Kidney epithelial cell (primary cell): ENCODE measurements at regions not wholly inside any gene's neighbourhood (a gene's known extent, or its start where the extent isn't known, plus 50 kb on each side); places are given as distances from the start of the nearest gene placed in this dataset.

ENCODE experiments used
- DNase-seq: peaks from one replicate; pipeline ENCODE4 v3.0.0-alpha.2; 2010; ENCODE audit warnings: low read depth
- H3K27me3 ChIP-seq: 2 replicates; pipeline ENCODE4 v1.6.0; 2011; ENCODE audit warnings: low read length; ENCODE audit not compliant: control insufficient read depth, insufficient read depth
- H3K36me3 ChIP-seq: 2 replicates; pipeline ENCODE4 v1.5.1; 2011; ENCODE audit warnings: low read length; ENCODE audit not compliant: control insufficient read depth, insufficient read depth
- H3K4me3 ChIP-seq: 2 replicates; pipeline ENCODE4 v1.5.1; 2011; ENCODE audit warnings: low read depth, mild to moderate bottlenecking, control low read depth, low read length
- CTCF ChIP-seq: IDR thresholded peaks from 2 replicates; pipeline ENCODE4 v1.5.1; 2011; ENCODE audit warnings: mild to moderate bottlenecking, moderate library complexity, low read length, control low read depth, inconsistent platforms; ENCODE audit not compliant: insufficient read depth, poor library complexity, severe bottlenecking

DNA sequence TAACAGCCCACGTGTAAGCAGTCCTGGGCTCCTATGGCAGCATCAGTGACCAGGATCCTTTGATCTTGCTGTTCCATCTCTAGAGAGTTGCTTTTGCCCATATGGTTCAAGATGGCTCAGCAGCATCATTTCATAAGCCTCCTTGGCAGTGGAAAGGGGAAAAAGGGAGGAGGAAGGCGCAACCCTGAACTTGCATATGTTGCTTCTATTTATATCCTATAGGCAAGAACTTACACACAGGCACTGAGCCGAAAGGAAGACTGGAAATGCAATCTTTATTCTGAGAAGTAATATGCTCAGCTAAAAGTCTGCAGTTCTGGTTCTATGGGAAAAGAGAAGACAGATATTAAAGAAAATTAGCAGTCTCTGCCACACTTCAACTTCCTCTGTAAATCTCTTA, 167.7 kb upstream of the PLXNC1 start:
- TF ChIP-seq CTCF, result no peak
- no peak overlapping the region for H3K4me3 ChIP-seq
- H3K36me3 ChIP-seq, result no peaks in the 10 kb centered on the region
- no peak for DNase-seq
- no peaks in the 10 kb centered on the region for H3K27me3 ChIP-seq

DNA sequence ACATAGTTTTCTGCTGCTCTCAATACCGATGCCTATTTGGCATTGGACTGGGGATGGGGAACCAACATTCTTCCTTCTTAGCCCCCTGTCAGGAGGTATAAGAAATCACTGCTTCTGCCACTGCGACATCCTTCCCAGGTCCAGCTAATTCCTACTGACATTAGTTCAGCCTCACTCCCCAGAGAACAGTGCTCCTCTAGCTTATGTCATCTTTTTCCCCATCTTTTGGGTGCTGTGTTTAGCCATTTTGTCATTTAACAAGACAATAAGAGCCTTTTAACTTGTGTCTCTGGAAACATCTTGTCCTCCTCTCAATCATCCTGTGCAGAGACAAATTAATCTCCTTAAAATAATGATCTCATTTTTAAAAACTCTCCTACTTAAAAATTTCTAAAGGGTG, 167.0 kb upstream of the PLXNC1 start:
- DNase-seq, result no peak
- Histone ChIP-seq H3K4me3 (no peak overlapping the region), H3K36me3 (no peaks in the 10 kb centered on the region), H3K27me3 (no peaks in the 10 kb centered on the region)
- no peak for TF ChIP-seq CTCF

GRCh38 chr12:93982771-93983315, 165.5 kb upstream of the PLXNC1 start:
- H3K27me3 ChIP-seq, result no peaks in the 10 kb centered on the region
- H3K36me3 ChIP-seq, result no peaks in the 10 kb centered on the region
- no peak overlapping the region for H3K4me3 ChIP-seq
- no peak for TF ChIP-seq CTCF
- peak; percentile 7 for DNase-seq

DNA sequence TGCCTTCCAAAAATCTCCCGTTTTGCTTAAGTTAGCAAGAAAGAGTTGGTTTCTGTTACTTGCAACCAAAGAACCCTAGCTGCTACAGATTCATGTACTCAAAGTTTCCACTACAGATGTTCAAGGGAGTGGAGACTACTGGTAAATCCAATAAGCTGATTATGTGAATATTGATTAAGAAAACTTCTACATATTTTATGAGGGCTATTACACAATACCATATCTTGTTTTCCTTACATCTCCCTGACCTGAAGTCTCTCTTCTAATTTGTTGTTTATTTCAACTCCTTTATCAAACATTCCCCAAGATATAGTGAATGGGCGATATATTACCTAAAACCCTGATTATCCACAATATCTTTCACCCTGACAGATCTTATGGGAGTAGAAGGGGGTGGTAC, 164.4 kb upstream of the PLXNC1 start:
- Histone ChIP-seq H3K36me3 (no peaks in the 10 kb centered on the region), H3K27me3 (no peaks in the 10 kb centered on the region), H3K4me3 (no peak overlapping the region)
- no peak for DNase-seq
- TF ChIP-seq CTCF, result no peak

- no peaks in the 10 kb centered on the region for H3K36me3 ChIP-seq
- DNase-seq, result no peak
- no peak for TF ChIP-seq CTCF
Observed at GRCh38 chr12:93989949-93990348, 158.4 kb upstream of the PLXNC1 start.

More at GRCh38 chr12:93989949-93990348, 158.4 kb upstream of the PLXNC1 start:
- H3K27me3 ChIP-seq, result no peaks in the 10 kb centered on the region
- H3K4me3 ChIP-seq, result no peak overlapping the region
